Uterus (tissue), 2 donors: ENCODE measurements at regions not wholly inside any gene's neighbourhood (a gene's known extent, or its start where the extent isn't known, plus 50 kb on each side); places are given as distances from the start of the nearest gene placed in this dataset.

Experiments
- CTCF ChIP-seq, 4 experiments: fragments of 200-600 bp in 2 of 4; fragments of 450-650 bp in 2 of 4; sonication (generic) in 2 of 4; IDR thresholded peaks; one replicate each; pipeline ENCODE4 v1.5.1; 2016 to 2019; ENCODE audit warnings: antibody characterized with exemption in 4 of 4, mild to moderate bottlenecking in 2 of 4, moderate library complexity in 1 of 4
- POLR2A ChIP-seq, 2 donors: fragments of 450-650 bp; IDR thresholded peaks; one replicate each; pipeline ENCODE4 v1.6.1; 2016; ENCODE audit warnings: antibody characterized with exemption in 2 of 2, mild to moderate bottlenecking in 1 of 2, moderate library complexity in 1 of 2

DNA sequence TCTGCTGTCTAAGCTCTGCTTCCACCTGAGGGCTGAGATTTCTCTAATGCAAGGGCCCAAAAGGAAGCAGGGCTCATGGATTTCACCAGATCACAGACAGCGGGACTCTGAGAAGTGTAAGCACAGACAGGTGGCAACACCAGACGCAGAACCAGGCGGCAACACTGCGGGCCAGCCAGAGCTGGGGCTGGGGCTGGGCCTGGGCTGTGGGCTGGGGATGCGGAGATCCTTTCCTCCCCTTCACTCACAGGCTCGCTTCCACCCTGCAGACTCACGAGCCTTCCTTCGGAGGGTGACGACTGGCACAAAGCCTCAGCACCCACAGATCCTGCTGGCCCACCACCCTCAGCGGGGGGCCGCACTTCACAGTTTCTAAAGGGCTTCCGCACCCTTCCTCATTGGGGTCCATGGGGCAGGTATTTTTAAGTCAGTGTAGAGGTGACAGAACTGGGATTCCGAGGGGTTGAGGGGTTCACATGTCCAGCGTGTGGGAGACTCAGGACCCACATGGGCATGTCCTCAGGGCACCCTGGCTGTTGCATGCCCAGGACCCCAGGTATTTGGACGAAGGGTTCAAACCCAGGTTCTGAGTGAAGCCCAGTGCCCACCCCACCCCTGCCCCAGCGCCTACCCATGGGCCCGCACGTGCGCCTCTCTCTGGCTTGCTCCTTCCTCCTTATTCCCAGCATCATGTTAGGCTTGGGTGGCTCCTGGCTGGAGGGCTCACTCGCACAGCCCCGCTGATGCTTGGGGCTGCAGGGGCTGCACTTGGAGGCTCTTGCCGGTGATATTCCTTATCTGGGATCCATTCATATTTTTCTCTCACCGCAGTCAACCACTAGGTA, 137.3 kb upstream of the GPR12 start:
- TF ChIP-seq CTCF (IDR thresholded peaks at IDR 0.05) (no peak), POLR2A (IDR thresholded peaks at IDR 0.05) (no peak)
